Neural progenitor cell (in vitro differentiated cells): ENCODE measurements at regions not wholly inside any gene's neighbourhood (a gene's known extent, or its start where the extent isn't known, plus 50 kb on each side); places are given as distances from the start of the nearest gene placed in this dataset.

Experiments
- CTCF ChIP-seq: fragments of 200-600 bp; sonication (generic); IDR thresholded peaks from 2 replicates; pipeline ENCODE4 v1.5.1; 2017; ENCODE audit warnings: antibody characterized with exemption, mild to moderate bottlenecking
- EZH2phosphoT487 ChIP-seq: fragments of 200-600 bp; sonication (generic); IDR thresholded peaks from 2 replicates; pipeline ENCODE4 v1.6.1; 2017; ENCODE audit warnings: antibody characterized with exemption

GRCh38 chr3:5733995-5734394 lies 546.5 kb downstream of the EDEM1 start:
- no peak for TF ChIP-seq EZH2phosphoT487
- no peak for TF ChIP-seq CTCF
